Right atrium auricular region (tissue), 2 donors: ENCODE measurements at regions not wholly inside any gene's neighbourhood (a gene's known extent, or its start where the extent isn't known, plus 50 kb on each side); places are given as distances from the start of the nearest gene placed in this dataset.

Experiments used
- DNase-seq: peaks from one replicate; pipeline ENCODE4 v3.0.0-alpha.2; 2019; ENCODE audit warnings: low spot score
- H3K27ac ChIP-seq, 2 donors: fragments of 200-600 bp; sonication (generic); 1 replicate in 1 of 2; 2 replicates in 1 of 2; pipeline ENCODE4 v1.5.1; 2016 to 2019
- H3K27me3 ChIP-seq, 2 donors: fragments of 200-600 bp; sonication (generic); one replicate each; pipeline versions ENCODE4 v1.5.1 to v1.6.0; 2017 to 2019
- H3K36me3 ChIP-seq: fragments of 200-600 bp; sonication (generic); one replicate; pipeline ENCODE4 v1.5.1; 2016
- H3K4me1 ChIP-seq, 2 donors: fragments of 200-600 bp; sonication (generic); one replicate each; pipeline versions ENCODE4 v1.5.1 to v1.6.0; 2017 to 2019
- H3K4me3 ChIP-seq, 2 donors: fragments of 200-600 bp; sonication (generic); 1 replicate in 1 of 2; 2 replicates in 1 of 2; pipeline ENCODE4 v1.5.1; 2017 to 2019; ENCODE audit warnings: mild to moderate bottlenecking in 1 of 2, moderate library complexity in 1 of 2
- H3K9me3 ChIP-seq, 2 donors: fragments of 200-600 bp; sonication (generic); one replicate each; pipeline ENCODE4 v1.5.1; 2019
- TF ChIP-seq, protein P1 (sequence below), 2 donors: fragments of 200-600 bp; sonication (generic); IDR thresholded peaks; one replicate each; pipeline ENCODE4 v1.5.1; 2019; ENCODE audit warnings: antibody characterized with exemption in 2 of 2

DNA sequence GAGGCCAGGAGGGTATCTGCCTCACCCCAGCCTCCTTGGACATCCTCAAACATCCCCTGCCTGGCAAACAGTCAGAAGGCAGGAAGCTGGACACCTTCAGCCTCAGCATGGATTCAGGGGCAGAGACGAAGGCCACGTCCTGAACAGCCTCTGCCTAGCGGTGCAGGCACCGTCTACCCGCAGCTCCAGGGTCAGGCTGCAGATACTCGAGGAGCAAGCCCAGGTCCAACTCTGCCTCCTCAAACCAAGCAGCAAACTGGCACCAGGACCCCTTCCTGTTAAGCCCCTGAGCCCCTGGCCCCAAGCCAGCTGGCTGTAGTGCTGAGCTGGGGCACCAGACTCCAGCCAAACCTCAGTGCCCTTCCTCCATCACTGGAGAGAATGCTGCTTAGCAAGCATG lies 494.7 kb downstream of the NPHP4 start:
- Histone ChIP-seq H3K27me3 (no peaks in the 10 kb centered on the region), H3K27ac (no peak overlapping the region), H3K9me3 (peaks cover 0 to 6% of the 10 kb centered on the region in 2 donors), H3K4me1 (no peaks in the 10 kb centered on the region), H3K36me3 (no peaks in the 10 kb centered on the region), H3K4me3 (no peak overlapping the region)
- TF ChIP-seq, protein P1, sequence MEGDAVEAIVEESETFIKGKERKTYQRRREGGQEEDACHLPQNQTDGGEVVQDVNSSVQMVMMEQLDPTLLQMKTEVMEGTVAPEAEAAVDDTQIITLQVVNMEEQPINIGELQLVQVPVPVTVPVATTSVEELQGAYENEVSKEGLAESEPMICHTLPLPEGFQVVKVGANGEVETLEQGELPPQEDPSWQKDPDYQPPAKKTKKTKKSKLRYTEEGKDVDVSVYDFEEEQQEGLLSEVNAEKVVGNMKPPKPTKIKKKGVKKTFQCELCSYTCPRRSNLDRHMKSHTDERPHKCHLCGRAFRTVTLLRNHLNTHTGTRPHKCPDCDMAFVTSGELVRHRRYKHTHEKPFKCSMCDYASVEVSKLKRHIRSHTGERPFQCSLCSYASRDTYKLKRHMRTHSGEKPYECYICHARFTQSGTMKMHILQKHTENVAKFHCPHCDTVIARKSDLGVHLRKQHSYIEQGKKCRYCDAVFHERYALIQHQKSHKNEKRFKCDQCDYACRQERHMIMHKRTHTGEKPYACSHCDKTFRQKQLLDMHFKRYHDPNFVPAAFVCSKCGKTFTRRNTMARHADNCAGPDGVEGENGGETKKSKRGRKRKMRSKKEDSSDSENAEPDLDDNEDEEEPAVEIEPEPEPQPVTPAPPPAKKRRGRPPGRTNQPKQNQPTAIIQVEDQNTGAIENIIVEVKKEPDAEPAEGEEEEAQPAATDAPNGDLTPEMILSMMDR (IDR thresholded peaks at IDR 0.05) = no peak
- DNase-seq = no peak

DNA sequence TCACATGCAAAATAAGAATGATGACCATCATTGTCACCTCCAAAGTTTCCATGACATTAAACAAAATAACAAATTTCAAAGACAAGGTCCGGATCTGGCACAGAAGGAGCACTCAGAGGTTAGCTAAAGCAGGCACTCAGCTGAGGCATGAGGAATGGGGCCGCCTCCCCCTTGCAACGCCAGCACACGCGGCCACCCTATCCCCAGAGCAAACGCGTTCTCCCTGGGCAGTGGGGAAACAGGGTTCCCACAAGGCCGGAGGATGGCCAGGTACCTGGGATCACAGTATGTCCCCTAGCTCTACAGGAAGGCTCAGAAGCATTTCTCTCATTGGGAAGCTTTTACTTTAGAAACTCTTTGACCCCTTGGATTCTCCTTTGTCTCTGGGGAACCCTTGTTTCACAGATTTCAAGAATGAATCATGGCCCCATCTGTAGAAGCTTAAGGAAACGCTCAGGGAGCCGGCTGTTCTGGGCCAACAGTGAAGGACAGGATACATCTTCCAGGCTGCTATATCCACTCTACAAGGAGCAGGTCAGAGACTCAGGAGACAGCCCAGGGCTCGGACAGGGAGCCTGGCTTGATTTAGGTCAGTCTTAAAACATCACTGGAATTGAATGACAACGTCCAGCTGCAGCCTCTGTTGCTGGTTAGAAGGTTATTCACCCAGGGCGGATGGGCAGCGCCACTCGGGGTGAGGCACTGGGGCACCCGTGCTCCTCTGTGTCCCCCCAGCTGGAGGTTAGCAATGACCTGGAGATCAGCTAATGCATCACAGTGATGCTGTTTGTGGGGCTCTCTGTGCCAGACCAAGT lies 496.4 kb downstream of the NPHP4 start:
- TF ChIP-seq, protein P1 (IDR thresholded peaks at IDR 0.05) = no peak
- DNase-seq = no peak
- Histone ChIP-seq H3K9me3 (peaks cover 0 to 6% of the 10 kb centered on the region in 2 donors), H3K36me3 (no peaks in the 10 kb centered on the region), H3K4me1 (no peaks in the 10 kb centered on the region), H3K27me3 (no peaks in the 10 kb centered on the region), H3K4me3 (no peak overlapping the region), H3K27ac (no peak overlapping the region)

DNA sequence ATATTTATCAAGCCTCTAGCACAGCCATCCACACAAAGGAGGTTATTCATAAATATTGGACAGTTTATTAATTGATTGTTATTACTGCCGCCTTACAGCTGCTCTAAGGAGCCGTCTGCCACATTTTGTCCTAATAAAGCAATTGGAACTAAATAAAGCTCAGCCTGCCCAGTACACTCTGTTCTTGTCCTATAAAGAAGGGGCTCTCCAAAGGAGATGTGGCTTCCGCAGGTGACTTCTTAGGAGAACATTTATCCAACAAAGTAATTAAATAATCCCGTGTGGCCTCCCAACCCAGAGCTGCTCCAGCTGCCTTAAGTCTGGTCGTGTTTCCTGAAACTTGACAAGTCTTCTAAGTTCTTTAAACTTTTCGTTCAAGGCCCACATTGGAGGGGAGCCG lies 497.7 kb downstream of the NPHP4 start:
- Histone ChIP-seq H3K27ac (no peak overlapping the region), H3K27me3 (no peaks in the 10 kb centered on the region), H3K9me3 (peaks cover 0 to 6% of the 10 kb centered on the region in 2 donors)

DNA sequence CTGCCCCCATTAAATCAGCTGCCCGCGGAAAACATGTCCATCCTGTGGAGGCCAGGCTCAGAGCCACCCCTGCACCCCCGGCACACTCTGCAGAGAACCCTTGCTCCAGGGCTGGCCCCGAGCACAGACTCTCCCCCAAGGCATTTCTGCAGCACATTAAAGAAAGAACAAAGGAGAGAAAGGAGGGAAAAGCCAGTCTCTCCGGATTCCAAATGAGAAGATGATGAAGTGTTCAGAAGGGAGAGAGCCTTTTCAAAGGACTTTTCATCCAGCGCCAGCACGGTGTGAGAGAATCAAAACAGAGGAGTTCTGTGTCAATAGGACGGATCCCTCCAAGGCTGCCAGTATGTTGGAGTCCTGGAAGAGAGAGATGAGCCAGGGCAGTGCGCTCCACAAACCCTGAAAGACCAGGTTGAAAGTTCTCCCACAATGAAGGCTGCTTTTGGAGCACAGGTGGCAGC lies 498.3 kb downstream of the NPHP4 start:
- Histone ChIP-seq H3K4me3 (no peak overlapping the region), H3K36me3 (no peaks in the 10 kb centered on the region), H3K9me3 (peaks cover 0 to 6% of the 10 kb centered on the region in 2 donors), H3K27ac (no peak overlapping the region), H3K4me1 (no peaks in the 10 kb centered on the region), H3K27me3 (no peaks in the 10 kb centered on the region)
- TF ChIP-seq, protein P1 (IDR thresholded peaks at IDR 0.05) = no peak
- no peak for DNase-seq

More for the DNA sequence above, 497.7 kb downstream of the NPHP4 start:
- no peak for DNase-seq
- Histone ChIP-seq H3K4me3 (no peak overlapping the region), H3K4me1 (no peaks in the 10 kb centered on the region), H3K36me3 (no peaks in the 10 kb centered on the region)
- TF ChIP-seq, protein P1 (IDR thresholded peaks at IDR 0.05) = no peak

DNA sequence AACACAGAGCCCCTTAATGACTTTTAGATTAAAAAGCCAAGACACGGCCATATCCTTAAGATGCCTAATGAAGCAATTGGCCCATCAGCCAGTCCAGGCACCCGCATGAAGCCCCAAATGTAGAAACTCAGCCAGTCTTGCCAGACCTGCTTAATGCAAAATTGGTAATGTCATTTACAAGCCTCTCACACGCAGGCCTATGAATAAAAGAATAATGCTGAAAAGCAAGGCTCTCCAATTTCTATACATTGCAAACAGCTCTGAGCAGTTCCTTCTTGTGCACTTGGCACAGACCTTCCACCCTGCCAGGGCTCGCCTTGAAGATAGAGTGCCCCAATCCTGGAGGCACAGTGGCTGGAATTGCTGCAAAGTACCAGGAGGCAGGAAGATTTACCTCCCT lies 498.9 kb downstream of the NPHP4 start:
- Histone ChIP-seq H3K36me3 (no peaks in the 10 kb centered on the region), H3K27me3 (no peaks in the 10 kb centered on the region), H3K27ac (no peak overlapping the region), H3K9me3 (peaks cover 0 to 6% of the 10 kb centered on the region in 2 donors), H3K4me1 (no peaks in the 10 kb centered on the region), H3K4me3 (no peak overlapping the region)
- DNase-seq = no peak
- TF ChIP-seq, protein P1 (IDR thresholded peaks at IDR 0.05) = no peak
